NCI-H2029 (cell line): ENCODE measurements at regions not wholly inside any gene's neighbourhood (a gene's known extent, or its start where the extent isn't known, plus 50 kb on each side); places are given as distances from the start of the nearest gene placed in this dataset.
"Not testable (repeated sequence)": the region's sequence is repeated elsewhere in the genome, so short reads cannot be mapped to it uniquely, and the experiment has no call there.

Experiments
- DNase-seq: peaks from one replicate; lab custom pipeline; 2025; lab: John Stamatoyannopoulos, UW

GRCh38 chr5:124796495-124796894 lies 50.1 kb upstream of the ZNF608 start:
- no peak for DNase-seq

GRCh38 chr5:124797665-124798087 lies 51.2 kb upstream of the ZNF608 start:
- DNase-seq, result no peak

GRCh38 chr5:124798890-124799289 lies 52.5 kb upstream of the ZNF608 start:
- no peak for DNase-seq

GRCh38 chr5:124801551-124801950 lies 55.1 kb upstream of the ZNF608 start:
- no peak for DNase-seq

GRCh38 chr5:124803617-124804323 lies 57.3 kb upstream of the ZNF608 start:
- DNase-seq, result no peak

GRCh38 chr5:124806026-124806372 lies 59.6 kb upstream of the ZNF608 start:
- no peak for DNase-seq

GRCh38 chr5:124806373-124807077 lies 60.1 kb upstream of the ZNF608 start:
- peak; percentile 85 for DNase-seq

- no peak for DNase-seq
Measured at GRCh38 chr5:124808842-124809268, 62.4 kb upstream of the ZNF608 start.

- no peak for DNase-seq
Measured at GRCh38 chr5:124810396-124811006, 64.1 kb upstream of the ZNF608 start.

GRCh38 chr5:124812771-124813358 lies 66.4 kb upstream of the ZNF608 start:
- peak; percentile 67 for DNase-seq

GRCh38 chr5:124816381-124816780 lies 69.9 kb upstream of the ZNF608 start:
- DNase-seq, result no peak

GRCh38 chr5:124819201-124819600 lies 72.8 kb upstream of the ZNF608 start:
- no peak for DNase-seq

GRCh38 chr5:124822647-124823046 lies 76.2 kb upstream of the ZNF608 start:
- no peak for DNase-seq

- no peak for DNase-seq
Measured at GRCh38 chr5:124823380-124823779, 76.9 kb upstream of the ZNF608 start.

- DNase-seq, result no peak
Measured at GRCh38 chr5:124824637-124825158, 78.3 kb upstream of the ZNF608 start.

- no peak for DNase-seq
Measured at GRCh38 chr5:124825250-124825982, 79.0 kb upstream of the ZNF608 start.

- no peak for DNase-seq
Measured at GRCh38 chr5:124825983-124826337, 79.5 kb upstream of the ZNF608 start.

- no peak for DNase-seq
Measured at GRCh38 chr5:124828731-124829234, 82.3 kb upstream of the ZNF608 start.

GRCh38 chr5:124831687-124832240 lies 85.3 kb upstream of the ZNF608 start:
- no peak for DNase-seq

GRCh38 chr5:124832510-124832909 lies 86.1 kb upstream of the ZNF608 start:
- no peak for DNase-seq

- not testable (repeated sequence) for DNase-seq
Measured at GRCh38 chr5:124836314-124836713, 89.9 kb upstream of the ZNF608 start.
